ENCODE measurements at regions not wholly inside any gene's neighbourhood (a gene's known extent, or its start where the extent isn't known, plus 50 kb on each side); places are given as distances from the start of the nearest gene placed in this dataset.
"Not testable (repeated sequence)": the region's sequence is repeated elsewhere in the genome, so short reads cannot be mapped to it uniquely, and the experiment has no call there.

GRCh38 chr21:10405331-10405730 is 116.1 kb upstream of the TPTE start:
- not testable (repeated sequence) for DNase-seq (ENCODE audit: low spot score)

DNA sequence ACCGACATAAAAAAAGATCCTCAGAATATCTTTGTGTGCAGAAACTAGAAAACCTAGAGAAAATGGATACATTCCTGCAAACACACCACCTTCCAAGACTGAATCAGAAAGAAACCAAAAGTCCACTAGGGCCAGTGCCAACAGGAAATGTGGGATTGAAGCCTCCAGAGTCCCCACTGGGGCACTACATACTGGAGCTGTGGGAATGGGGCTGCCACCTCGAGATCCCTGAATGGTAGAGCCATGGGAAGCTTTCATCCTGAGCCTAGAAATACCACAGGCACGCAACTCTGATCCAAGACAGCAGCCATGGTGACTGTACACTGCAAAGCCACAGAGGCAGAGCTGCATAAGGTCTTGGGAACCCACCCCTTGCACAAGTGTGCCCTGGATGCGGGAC is 111.6 kb upstream of the TPTE start:
- DNase-seq (ENCODE audit: low spot score) = not testable (repeated sequence)

DNA sequence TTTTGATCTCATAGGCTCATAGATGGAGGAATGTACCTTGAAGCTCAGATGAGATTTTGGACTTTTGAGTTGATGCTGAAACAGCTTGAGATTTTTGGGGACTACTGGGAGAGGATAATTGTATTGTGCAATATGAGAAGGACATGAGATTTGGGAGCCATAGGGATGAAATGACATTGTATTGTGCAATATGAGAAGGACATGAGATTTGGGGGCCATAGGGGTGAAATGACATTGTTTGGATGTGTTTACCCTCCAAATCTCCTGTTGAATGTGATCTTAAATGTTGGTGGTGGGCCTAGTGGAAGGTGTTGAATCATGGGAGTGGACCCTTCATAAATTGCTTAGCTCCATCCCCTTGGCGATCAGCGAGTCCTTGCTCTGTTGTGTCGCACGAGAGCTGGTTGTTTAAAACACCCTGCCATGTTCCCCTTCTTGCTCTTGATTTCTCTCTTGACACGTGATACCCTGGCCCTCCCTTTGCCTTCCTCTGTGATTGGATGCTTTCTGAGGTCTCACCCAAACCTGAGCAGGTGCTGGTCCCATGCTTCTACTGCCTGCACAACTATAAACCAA is 110.9 kb upstream of the TPTE start:
- DNase-seq (ENCODE audit: low spot score) = not testable (repeated sequence)

DNA sequence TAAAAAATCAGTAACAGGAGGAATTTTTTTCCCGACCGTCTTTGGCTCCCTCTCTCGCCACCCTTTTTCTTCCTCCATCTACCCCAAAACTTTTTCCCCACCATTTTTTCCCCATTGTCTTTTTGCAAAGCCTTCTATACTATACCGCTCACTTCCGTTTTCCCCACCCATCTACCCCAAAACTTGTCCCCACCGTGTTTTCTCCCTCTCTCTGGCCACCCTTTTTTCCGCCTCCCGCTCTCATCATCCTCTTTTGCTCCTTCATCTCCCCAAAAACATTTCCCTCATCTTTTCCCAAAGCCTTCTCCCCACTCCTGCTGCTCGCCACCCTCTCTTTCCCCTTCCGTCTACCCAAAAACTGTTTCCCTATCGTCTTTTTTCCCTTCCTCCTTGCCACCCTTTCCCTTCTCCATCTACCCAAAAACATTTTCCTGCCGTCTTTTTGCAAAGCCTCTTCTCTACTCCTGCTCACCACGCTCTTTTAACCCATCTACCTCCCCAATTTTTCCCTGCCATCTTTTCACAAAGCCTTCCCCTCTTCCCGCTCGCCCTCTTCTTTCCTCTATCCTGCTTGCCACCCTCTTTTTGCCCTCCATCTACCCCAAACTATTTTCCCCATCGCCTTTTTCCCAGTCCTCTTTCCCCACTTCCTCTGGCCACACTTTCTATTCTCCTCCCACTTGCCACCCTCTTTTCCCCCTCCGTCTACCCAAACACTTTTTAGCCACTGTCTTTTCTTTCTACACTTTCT is 109.4 kb upstream of the TPTE start:
- not testable (repeated sequence) for DNase-seq (ENCODE audit: low spot score)

DNA sequence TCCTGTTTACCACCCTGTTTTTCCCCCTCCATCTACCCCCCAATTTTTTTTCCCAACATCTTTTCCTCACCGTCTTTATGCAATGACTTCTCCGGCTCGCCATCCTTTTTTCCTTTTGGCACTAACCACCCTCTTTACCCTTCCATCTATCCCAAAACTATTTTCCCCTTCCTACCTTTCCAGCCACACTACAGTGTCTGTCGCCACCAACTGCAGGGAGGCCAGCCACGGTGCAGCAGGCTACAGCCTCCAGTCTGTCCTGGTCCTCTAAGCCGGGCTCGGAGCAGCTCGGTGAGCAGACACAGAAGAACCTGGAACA is 108.5 kb upstream of the TPTE start:
- DNase-seq (ENCODE audit: low spot score) = not testable (repeated sequence)

- DNase-seq (ENCODE audit: low spot score) = not testable (repeated sequence)
Measured at GRCh38 chr21:10413247-10414120, 107.9 kb upstream of the TPTE start.

DNA sequence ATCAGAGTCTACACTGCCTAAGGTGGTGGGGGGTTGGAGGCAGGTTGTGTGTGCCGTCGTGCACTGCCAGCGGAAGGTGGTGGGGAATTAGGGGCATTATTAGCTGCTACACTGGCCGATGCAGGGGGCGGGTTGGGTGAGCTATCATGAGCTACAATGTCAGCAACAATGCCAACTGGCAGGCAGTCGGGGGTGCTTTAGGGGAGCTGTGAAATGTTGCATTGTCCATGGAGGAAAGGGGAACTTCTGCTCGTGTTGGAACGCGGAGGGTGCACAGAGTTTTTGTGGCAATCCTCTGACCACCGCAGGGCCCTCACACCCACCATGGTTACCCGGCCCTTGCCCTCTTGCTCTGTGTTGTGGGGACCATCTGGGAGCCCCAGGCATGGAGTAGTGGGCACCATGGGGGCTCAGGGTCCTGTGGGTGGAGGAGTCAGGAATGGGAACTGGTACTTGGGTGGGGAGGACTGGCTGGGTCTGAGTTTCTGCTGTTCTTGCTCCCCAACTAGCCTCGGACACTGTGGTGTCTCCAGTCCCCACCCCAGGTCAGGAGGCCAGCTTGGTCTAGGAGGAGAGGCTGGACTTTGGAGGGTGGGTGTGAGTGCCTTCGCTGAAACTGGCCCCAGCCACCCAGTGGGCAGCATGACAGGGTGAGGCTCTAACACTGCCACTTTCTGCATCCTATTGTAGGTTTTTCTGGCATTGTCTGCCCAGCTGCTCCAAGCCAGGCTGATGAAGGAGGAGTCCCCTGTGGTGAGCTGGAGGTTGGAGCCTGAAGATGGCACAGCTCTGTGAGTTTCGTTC is 107.1 kb upstream of the TPTE start:
- not testable (repeated sequence) for DNase-seq (ENCODE audit: low spot score)

- DNase-seq (ENCODE audit: low spot score) = not testable (repeated sequence)
Measured at GRCh38 chr21:10414925-10415254, 106.5 kb upstream of the TPTE start.

GRCh38 chr21:10415456-10415855 is 105.9 kb upstream of the TPTE start:
- not testable (repeated sequence) for DNase-seq (ENCODE audit: low spot score)

DNA sequence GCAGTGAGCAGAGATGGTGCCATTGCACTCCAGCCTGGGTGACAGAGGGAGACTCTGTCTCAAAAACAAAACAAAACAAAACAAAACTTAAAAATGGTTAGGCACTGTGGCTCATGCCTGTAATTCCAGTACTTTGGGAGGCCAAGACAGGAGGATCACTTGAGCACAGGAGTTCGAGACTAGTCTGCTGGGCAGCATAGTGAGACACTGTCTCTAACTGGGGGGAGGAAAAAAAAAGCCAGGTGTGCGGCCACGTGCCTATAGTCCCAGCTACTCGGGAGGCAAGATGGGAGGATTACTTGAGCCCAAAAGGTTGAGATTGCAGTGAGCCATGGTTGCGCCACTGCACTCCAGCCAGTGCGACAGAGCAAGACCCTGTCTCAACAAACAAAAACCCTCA is 105.5 kb upstream of the TPTE start:
- not testable (repeated sequence) for DNase-seq (ENCODE audit: low spot score)

- DNase-seq (ENCODE audit: low spot score) = not testable (repeated sequence)
Measured at GRCh38 chr21:10416691-10417447, 104.5 kb upstream of the TPTE start.

DNA sequence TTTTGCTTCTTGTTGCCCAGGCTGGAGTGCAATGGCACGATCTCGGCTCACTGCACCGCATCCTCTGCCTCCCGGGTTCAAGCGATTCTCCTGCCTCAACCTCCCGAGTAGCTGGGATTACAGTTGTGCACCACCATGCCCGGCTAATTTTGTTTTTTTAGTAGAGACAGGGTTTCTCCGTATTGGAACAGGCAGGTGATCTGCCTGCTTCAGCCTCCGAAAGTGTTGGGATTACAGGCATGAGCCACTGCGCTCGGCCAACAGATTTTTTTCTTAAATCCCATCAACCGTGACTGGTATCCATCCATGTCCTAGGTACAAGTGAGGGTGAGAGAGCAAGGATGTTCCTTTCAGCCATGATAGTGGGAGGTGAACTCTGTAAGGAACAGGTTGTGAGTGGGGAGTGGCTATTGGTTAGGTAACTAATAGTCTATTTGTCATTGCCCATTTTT is 103.8 kb upstream of the TPTE start:
- not testable (repeated sequence) for DNase-seq (ENCODE audit: low spot score)

DNA sequence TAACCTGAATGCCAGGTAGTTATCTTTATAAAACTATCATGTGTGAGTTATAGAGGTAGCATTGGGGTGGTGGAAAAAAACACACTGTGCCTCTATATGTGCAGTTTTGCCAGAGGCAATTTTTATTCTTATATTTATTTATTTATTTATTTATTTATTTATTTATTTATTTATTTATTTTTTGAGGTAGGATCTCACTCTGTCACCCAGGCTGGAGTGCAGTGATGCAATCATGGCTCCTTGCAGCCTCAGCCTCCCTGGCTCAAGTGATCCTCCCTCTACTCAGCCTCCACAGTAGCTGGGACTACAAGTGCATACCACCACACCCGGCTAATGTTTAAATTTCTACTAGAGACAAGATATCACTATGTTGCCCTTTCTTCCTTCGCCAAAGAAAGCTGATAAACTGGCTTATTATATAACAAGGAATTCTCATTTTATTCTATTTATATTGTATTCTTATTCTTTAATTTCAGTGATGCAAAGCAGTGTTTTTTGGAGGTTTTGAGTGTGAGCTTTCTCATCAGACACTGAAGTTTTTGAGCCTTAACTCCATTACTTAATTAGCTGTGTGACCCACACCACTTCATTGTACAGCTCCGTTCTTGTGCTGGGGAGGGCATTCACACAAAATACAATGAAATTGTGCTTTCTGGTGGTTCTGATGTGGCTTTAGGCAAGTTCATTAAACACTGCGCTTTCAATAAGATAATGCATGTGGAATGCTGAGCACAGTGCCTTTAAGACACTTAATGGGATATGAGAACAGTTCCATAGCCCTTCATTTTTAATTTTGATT is 102.9 kb upstream of the TPTE start:
- not testable (repeated sequence) for DNase-seq (ENCODE audit: low spot score)

GRCh38 chr21:10421199-10421598 is 100.2 kb upstream of the TPTE start:
- DNase-seq (ENCODE audit: low spot score) = not testable (repeated sequence)

- not testable (repeated sequence) for DNase-seq (ENCODE audit: low spot score)
Measured at GRCh38 chr21:10421601-10422000, 99.8 kb upstream of the TPTE start.

- not testable (repeated sequence) for DNase-seq (ENCODE audit: low spot score)
Measured at GRCh38 chr21:10424097-10424886, 97.1 kb upstream of the TPTE start.

GRCh38 chr21:10424887-10425145 is 96.6 kb upstream of the TPTE start:
- DNase-seq (ENCODE audit: low spot score) = not testable (repeated sequence)
